ENCODE measurements at regions not wholly inside any gene's neighbourhood (a gene's known extent, or its start where the extent isn't known, plus 50 kb on each side); places are given as distances from the start of the nearest gene placed in this dataset.

DNA sequence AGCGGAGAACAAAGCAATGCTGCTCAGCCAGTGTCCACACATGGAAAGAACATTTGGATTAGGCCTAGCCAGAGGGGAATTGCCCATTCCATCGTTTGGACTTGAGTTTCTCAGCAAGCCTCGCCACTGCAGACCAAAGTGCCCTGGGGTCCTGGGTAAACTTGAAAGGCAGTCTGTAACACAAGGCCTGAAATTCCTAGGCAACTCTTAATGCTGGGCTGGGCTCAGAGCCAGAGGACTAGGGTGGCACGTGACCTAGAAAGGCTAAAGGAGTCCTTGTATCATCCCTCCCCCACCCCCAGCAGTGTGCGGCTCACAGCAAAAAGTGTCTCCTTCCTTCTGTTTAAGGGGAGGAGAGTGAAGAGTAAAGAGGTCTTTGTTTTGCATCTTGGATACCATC is 210.4 kb upstream of the ARX start:
- intact Hi-C loops (cut with DNase I) = no loop called here

DNA sequence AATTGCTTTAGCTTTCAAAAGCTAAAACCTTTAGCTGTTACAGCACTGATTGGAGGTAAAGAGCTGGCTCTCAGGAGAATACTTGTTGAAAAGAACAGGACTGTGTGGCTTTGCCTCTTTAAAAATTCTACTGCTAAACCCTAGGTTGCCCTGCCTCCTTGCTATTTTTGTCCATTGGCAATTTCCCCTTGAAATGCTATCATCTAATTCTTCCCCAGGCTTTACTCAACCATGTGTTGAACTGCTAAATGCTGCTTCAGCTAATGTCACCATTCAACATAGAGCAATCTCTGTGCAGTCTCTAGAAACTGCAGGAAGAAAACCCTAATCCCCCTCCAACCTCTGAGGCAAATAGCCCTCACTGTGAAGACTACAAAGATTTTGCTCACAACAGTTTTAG is 203.7 kb upstream of the ARX start:
- H3K9me3 ChIP-seq = no peaks in the 10 kb centered on the region
- H3K27me3 ChIP-seq = peaks cover 0 to 7% (median 0%) of the 10 kb centered on the region in 7 donors
- intact Hi-C loops (cut with DNase I) = no loop called here
- H3K4me1 ChIP-seq = no peaks in the 10 kb centered on the region
- TF ChIP-seq, protein P1, sequence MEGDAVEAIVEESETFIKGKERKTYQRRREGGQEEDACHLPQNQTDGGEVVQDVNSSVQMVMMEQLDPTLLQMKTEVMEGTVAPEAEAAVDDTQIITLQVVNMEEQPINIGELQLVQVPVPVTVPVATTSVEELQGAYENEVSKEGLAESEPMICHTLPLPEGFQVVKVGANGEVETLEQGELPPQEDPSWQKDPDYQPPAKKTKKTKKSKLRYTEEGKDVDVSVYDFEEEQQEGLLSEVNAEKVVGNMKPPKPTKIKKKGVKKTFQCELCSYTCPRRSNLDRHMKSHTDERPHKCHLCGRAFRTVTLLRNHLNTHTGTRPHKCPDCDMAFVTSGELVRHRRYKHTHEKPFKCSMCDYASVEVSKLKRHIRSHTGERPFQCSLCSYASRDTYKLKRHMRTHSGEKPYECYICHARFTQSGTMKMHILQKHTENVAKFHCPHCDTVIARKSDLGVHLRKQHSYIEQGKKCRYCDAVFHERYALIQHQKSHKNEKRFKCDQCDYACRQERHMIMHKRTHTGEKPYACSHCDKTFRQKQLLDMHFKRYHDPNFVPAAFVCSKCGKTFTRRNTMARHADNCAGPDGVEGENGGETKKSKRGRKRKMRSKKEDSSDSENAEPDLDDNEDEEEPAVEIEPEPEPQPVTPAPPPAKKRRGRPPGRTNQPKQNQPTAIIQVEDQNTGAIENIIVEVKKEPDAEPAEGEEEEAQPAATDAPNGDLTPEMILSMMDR (IDR thresholded peaks at IDR 0.05) = no peak
- no peak overlapping the region for H3K4me3 ChIP-seq
- no peak overlapping the region for H3K27ac ChIP-seq
- DNase-seq (no peak), ATAC-seq (no peak)
- no peaks in the 10 kb centered on the region for H3K36me3 ChIP-seq

More for the DNA sequence above, 210.4 kb upstream of the ARX start:
- Histone ChIP-seq H3K27ac (no peak overlapping the region), H3K4me3 (no peak overlapping the region), H3K4me1 (no peaks in the 10 kb centered on the region), H3K27me3 (no peaks in the 10 kb centered on the region), H3K36me3 (no peaks in the 10 kb centered on the region), H3K9me3 (peaks cover 0 to 5% (median 0%) of the 10 kb centered on the region in 11 donors)
- TF ChIP-seq, protein P1 (IDR thresholded peaks at IDR 0.05) = no peak
- ATAC-seq (no peak), DNase-seq (no peak)
- 69 to 72% methylated on average over 5 of the region's 5 CpGs for WGBS, 2 donors

DNA sequence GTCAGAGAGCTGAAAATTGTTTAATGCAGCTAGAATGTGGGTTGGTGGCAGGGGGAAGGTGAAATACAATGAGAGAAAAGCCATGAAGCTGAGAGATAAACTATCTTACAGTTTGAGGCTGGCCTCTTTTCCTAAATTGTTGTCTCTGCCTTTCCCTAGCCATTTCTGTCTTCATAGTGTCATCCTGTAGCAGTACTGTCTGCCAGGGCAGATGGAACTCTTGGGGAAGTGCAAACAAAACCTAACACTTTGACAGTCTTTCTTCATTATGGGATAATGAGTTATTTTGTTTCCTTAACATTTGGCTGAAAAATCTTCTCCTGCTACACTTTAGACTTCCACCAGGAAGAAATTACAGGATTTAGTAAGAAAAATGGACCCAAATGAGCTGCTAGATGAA is 197.8 kb upstream of the ARX start:
- Histone ChIP-seq H3K4me3 (no peak overlapping the region), H3K9me3 (peaks cover 0 to 4% (median 0%) of the 10 kb centered on the region in 11 donors), H3K36me3 (no peaks in the 10 kb centered on the region), H3K27me3 (peaks cover 0 to 7% (median 0%) of the 10 kb centered on the region in 7 donors), H3K4me1 (no peaks in the 10 kb centered on the region), H3K27ac (no peak overlapping the region)
- TF ChIP-seq, protein P1 (IDR thresholded peaks at IDR 0.05) = no peak
- no peak for DNase-seq
- ATAC-seq = no peak
- intact Hi-C loops (cut with DNase I) = no loop called here

DNA sequence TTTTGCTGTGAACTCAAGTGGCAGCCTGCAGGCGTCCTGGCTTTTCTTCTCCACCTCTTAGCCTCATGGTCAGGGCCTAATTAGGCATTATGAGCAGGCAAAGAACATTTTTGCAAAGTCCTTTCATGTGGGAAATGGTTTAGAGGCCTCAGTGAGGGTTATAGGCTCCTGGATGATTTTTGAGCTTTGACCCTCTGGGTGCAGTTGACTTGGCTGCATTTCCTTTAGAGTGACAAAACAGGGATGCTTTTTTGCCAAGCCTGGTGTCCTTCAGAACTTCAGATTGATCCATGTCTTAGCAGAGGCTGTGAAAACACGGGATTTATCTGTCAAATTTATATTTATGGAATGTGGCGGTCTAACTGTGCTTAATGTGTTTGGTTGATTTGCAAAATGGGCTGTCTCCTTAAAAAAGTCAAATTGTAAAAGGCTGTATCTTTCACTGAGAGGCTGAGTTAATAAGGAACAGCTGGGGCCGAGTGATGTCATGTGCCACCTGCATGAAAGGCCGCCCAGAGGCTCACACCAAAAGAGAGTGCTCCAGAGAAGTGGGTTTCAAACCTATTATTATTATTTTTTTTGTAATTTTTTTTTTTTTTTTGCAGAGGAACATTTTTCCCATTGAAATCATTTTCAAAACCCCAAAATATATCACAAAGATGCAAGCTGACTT is 192.2 kb upstream of the ARX start:
- WGBS, 2 donors = 62 to 68% methylated on average over 5 of the region's 5 CpGs
- Histone ChIP-seq H3K4me3 (no peak overlapping the region), H3K4me1 (no peaks in the 10 kb centered on the region), H3K36me3 (no peaks in the 10 kb centered on the region), H3K9me3 (peaks cover 0 to 4% (median 0%) of the 10 kb centered on the region in 11 donors), H3K27ac (no peak overlapping the region), H3K27me3 (peaks cover 0 to 11% (median 0%) of the 10 kb centered on the region in 7 donors)
- DNase-seq (no peak), ATAC-seq (no peak)
- intact Hi-C loops (cut with DNase I) = no loop called here
- TF ChIP-seq, protein P1 (IDR thresholded peaks at IDR 0.05) = no peak
